H1 (cell line): ENCODE measurements at regions not wholly inside any gene's neighbourhood (a gene's known extent, or its start where the extent isn't known, plus 50 kb on each side); places are given as distances from the start of the nearest gene placed in this dataset.

Source experiments
- CTCF ChIA-PET: fragments of 300-600 bp; sonication (Branson Sonifier 250); formaldehyde crosslinking; loops from one replicate; lab custom pipeline; 2021; ENCODE audit not compliant: partially characterized antibody; lab: Charles Lee
- POLR2A ChIA-PET: fragments of 300-600 bp; sonication (Branson Sonifier 250); formaldehyde crosslinking; loops from one replicate; lab custom pipeline; 2021; ENCODE audit warnings: inconsistent platforms; ENCODE audit not compliant: partially characterized antibody; lab: Charles Lee
- DNase-seq, 2 experiments: peaks; one replicate each; pipeline versions ENCODE4 v3.0.0 to v3.0.0-alpha.2; 2010 to 2022; ENCODE audit warnings: low spot score in 2 of 2, low read depth in 1 of 2, mixed read lengths in 1 of 2
- FAIRE-seq: peaks from 2 replicates; lab custom pipeline; 2011; peaks lifted over from hg19 to GRCh38; lab: Jason Lieb, UNC
- H2AFZ ChIP-seq: 2 replicates; pipeline ENCODE4 v1.8.1; 2012; ENCODE audit warnings: low read length, inconsistent platforms
- H2AK5ac ChIP-seq: 2 replicates; pipeline ENCODE4 v1.6.1; 2013; ENCODE audit warnings: low read depth, low read length
- H2BK120ac ChIP-seq: replicated peaks from 2 replicates; pipeline ENCODE3; 2013; ENCODE audit warnings: low read depth, low read length, inconsistent platforms
- H2BK12ac ChIP-seq: 2 replicates; pipeline ENCODE4 v1.6.1; 2013; ENCODE audit warnings: low read depth, low read length
- H2BK15ac ChIP-seq: 2 replicates; pipeline ENCODE4 v1.6.1; 2013; ENCODE audit warnings: low read length
- H2BK20ac ChIP-seq: 2 replicates; pipeline ENCODE4 v1.6.1; 2013; ENCODE audit warnings: low read length
- H2BK5ac ChIP-seq: 2 replicates; pipeline ENCODE4 v1.6.1; 2013; ENCODE audit warnings: low read depth, low read length
- H3K14ac ChIP-seq: 2 replicates; pipeline ENCODE4 v1.6.1; 2013; ENCODE audit warnings: inconsistent platforms; ENCODE audit not compliant: insufficient read length
- H3K18ac ChIP-seq: 2 replicates; pipeline ENCODE4 v1.6.1; 2013; ENCODE audit warnings: low read length; ENCODE audit errors: extremely low read depth
- H3K23ac ChIP-seq: 2 replicates; pipeline ENCODE4 v1.6.1; 2013; ENCODE audit warnings: inconsistent platforms; ENCODE audit not compliant: insufficient read length
- H3K23me2 ChIP-seq: 2 replicates; pipeline ENCODE4 v1.6.1; 2013; ENCODE audit warnings: low read depth, low read length
- H3K27ac ChIP-seq: 2 replicates; pipeline ENCODE4 v1.6.1; 2011; ENCODE audit warnings: low read depth, low read length, inconsistent platforms
- H3K27me3 ChIP-seq, 4 experiments: replicated peaks in 1 of 4; 1 replicate in 1 of 4; 2 replicates in 3 of 4; pipeline versions ENCODE4 v1.6.1 to v1.8.1; 2011 to 2013; ENCODE audit warnings: low read length in 3 of 4, mild to moderate bottlenecking in 3 of 4, inconsistent platforms in 2 of 4, mixed read lengths in 2 of 4, moderate library complexity in 1 of 4; ENCODE audit not compliant: control insufficient read depth in 3 of 4, insufficient read depth in 3 of 4; ENCODE audit errors: extremely low read depth in 1 of 4
- H3K36me3 ChIP-seq, 4 experiments: 2 replicates each; pipeline versions ENCODE4 v1.6.1 to v1.8.1; 2011 to 2013; ENCODE audit warnings: mild to moderate bottlenecking in 4 of 4, low read length in 3 of 4, moderate library complexity in 2 of 4, control low read depth in 1 of 4, inconsistent platforms in 1 of 4; ENCODE audit not compliant: insufficient read depth in 4 of 4, control insufficient read depth in 2 of 4
- H3K4ac ChIP-seq: replicated peaks from 2 replicates; pipeline ENCODE3; 2013; ENCODE audit warnings: low read length, low read depth, mixed read lengths, inconsistent platforms; ENCODE audit not compliant: insufficient read length
- H3K4me1 ChIP-seq, 4 experiments: replicated peaks in 1 of 4; 1 replicate in 1 of 4; 2 replicates in 3 of 4; pipeline versions ENCODE4 v1.6.1 to v1.8.1; 2011 to 2013; ENCODE audit warnings: low read length in 3 of 4, inconsistent platforms in 2 of 4, mixed read lengths in 1 of 4; ENCODE audit not compliant: insufficient read depth in 4 of 4, control insufficient read depth in 3 of 4
- H3K4me2 ChIP-seq, 2 experiments: 2 replicates each; pipeline versions ENCODE4 v1.6.1 to v1.8.1; 2011 to 2013; ENCODE audit warnings: low read depth in 2 of 2, low read length in 2 of 2, control low read depth in 1 of 2, inconsistent platforms in 1 of 2, mild to moderate bottlenecking in 1 of 2; ENCODE audit not compliant: insufficient read depth in 1 of 2
- H3K4me3 ChIP-seq, 4 experiments: fragments of 200-600, 300-600 bp in 1 of 4; sonication (generic), shearing (Covaris generic), sonication (Bioruptor Twin) in 1 of 4; 2 replicates each; pipeline versions ENCODE4 v1.5.1 to v1.8.1; 2011 to 2016; ENCODE audit warnings: low read length in 4 of 4, low read depth in 3 of 4, control low read depth in 2 of 4, inconsistent platforms in 2 of 4, mild to moderate bottlenecking in 2 of 4, mixed read lengths in 1 of 4, moderate library complexity in 1 of 4; ENCODE audit not compliant: insufficient read depth in 2 of 4; ENCODE audit errors: extremely low read depth in 1 of 4
- H3K56ac ChIP-seq: replicated peaks from 2 replicates; pipeline ENCODE3; 2013; ENCODE audit warnings: low read depth, mild to moderate bottlenecking, mixed read lengths, low read length, inconsistent platforms; ENCODE audit not compliant: insufficient read length
- H3K79me1 ChIP-seq: 2 replicates; pipeline ENCODE4 v1.6.1; 2013; ENCODE audit warnings: low read depth, low read length, control low read depth
- H3K79me2 ChIP-seq, 2 experiments: 2 replicates each; pipeline versions ENCODE4 v1.6.1 to v1.8.1; 2012 to 2013; ENCODE audit warnings: low read length in 2 of 2, mild to moderate bottlenecking in 2 of 2, inconsistent platforms in 1 of 2; ENCODE audit not compliant: insufficient read depth in 2 of 2, control insufficient read depth in 1 of 2
- H3K9ac ChIP-seq, 4 experiments: replicated peaks in 1 of 4; 1 replicate in 1 of 4; 2 replicates in 3 of 4; pipeline versions ENCODE4 v1.6.1 to v1.8.1; 2011 to 2013; ENCODE audit warnings: low read depth in 3 of 4, low read length in 3 of 4, control low read depth in 2 of 4, mild to moderate bottlenecking in 2 of 4, moderate library complexity in 2 of 4, inconsistent platforms in 1 of 4; ENCODE audit errors: extremely low read depth in 1 of 4
- H3K9me3 ChIP-seq, 2 experiments: 2 replicates each; pipeline versions ENCODE4 v1.6.1 to v1.8.1; 2012 to 2013; ENCODE audit warnings: mild to moderate bottlenecking in 2 of 2, moderate library complexity in 2 of 2, control low read depth in 1 of 2, inconsistent platforms in 1 of 2, low read depth in 1 of 2, low read length in 1 of 2, mixed read lengths in 1 of 2; ENCODE audit not compliant: insufficient read depth in 2 of 2
- H4K20me1 ChIP-seq, 2 experiments: replicated peaks in 1 of 2; 2 replicates each; pipeline versions ENCODE3 to v1.8.1; 2011 to 2013; ENCODE audit warnings: inconsistent platforms in 2 of 2, low read length in 2 of 2, mild to moderate bottlenecking in 1 of 2; ENCODE audit not compliant: insufficient read depth in 2 of 2, control insufficient read depth in 1 of 2
- H4K5ac ChIP-seq: 2 replicates; pipeline ENCODE4 v1.6.1; 2013; ENCODE audit warnings: low read length, low read depth, mixed read lengths, inconsistent platforms; ENCODE audit not compliant: insufficient read length
- H4K8ac ChIP-seq: 2 replicates; pipeline ENCODE4 v1.8.0; 2013; ENCODE audit warnings: mild to moderate bottlenecking, moderate library complexity, low read length, inconsistent platforms; ENCODE audit not compliant: insufficient read depth; ENCODE audit errors: extremely low read depth
- H4K91ac ChIP-seq: replicated peaks from 2 replicates; pipeline ENCODE3; 2013; ENCODE audit warnings: low read length, mixed read lengths, inconsistent platforms; ENCODE audit not compliant: insufficient read length
- POLR2AphosphoS5 ChIP-seq: IDR thresholded peaks from 2 replicates; pipeline ENCODE4 v1.6.1; 2011; ENCODE audit warnings: low read depth, low read length
- WGBS, 2 experiments: shearing (Covaris generic) in 1 of 2; methylation state at CpG; one replicate each; pipeline versions ENCODE4 v1.1.6 to v1.1.7; 2013 to 2015; ENCODE audit warnings: low lambda C conversion rate in 2 of 2, mixed read lengths in 2 of 2, inconsistent platforms in 1 of 2, low coverage in 1 of 2, missing lambda C conversion rate in 1 of 2; ENCODE audit not compliant: insufficient replicate concordance in 2 of 2, insufficient coverage in 1 of 2, insufficient read length in 1 of 2; ENCODE audit errors: extremely low coverage in 1 of 2, missing lambda C conversion rate in 1 of 2; 5-methylcytosine and 5-hydroxymethylcytosine counted together

DNA sequence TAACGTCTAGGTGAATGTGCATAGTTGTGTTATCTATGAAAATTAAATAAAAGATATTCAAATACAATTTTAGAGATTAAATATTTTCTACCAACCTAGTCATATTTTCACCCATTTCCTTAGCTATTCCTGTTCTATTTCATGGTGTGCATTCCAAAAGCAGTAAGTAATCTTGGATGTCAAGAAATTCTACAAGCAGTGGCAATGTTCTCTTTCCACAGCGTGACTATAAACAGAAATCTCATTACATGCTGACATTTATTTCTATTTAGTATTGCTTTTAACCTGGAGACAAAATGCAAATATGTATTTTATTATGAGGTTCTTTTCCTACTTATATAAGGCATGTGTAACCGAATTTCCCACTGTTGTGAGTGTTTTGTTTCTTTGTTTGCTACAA is 510.0 kb downstream of the ACTL7B start:
- no peak overlapping the region for H3K23ac ChIP-seq
- no peak overlapping the region for H2BK12ac ChIP-seq
- no peak overlapping the region for H4K5ac ChIP-seq
- H3K23me2 ChIP-seq: no peaks in the 10 kb centered on the region
- no peak overlapping the region for H4K91ac ChIP-seq
- ChIA-PET POLR2A (no interaction called here), CTCF (interaction anchor here (2.3 kb wide), 1 partner anchor 13 kb away, joined by 9 read pairs; no protein-coding TSS in a partner anchor)
- no peak overlapping the region for H2BK5ac ChIP-seq
- no peak overlapping the region for H3K18ac ChIP-seq
- no peaks in the 10 kb centered on the region for H3K36me3 ChIP-seq
- H3K27ac ChIP-seq: no peak overlapping the region
- H3K79me1 ChIP-seq: no peaks in the 10 kb centered on the region
- no peak overlapping the region for H3K9ac ChIP-seq
- H3K4me2 ChIP-seq: no peak overlapping the region
- 90% methylated on average over 3 of the region's 3 CpGs; no CpG with 5 or more reads in 1 of the 2 experiments for WGBS, 2 experiments
- FAIRE-seq: no peak
- no peak overlapping the region for H4K8ac ChIP-seq
- H3K4me3 ChIP-seq: no peak overlapping the region
- TF ChIP-seq POLR2AphosphoS5: no peak
- no peaks in the 10 kb centered on the region for H3K4me1 ChIP-seq
- no peak overlapping the region for H3K14ac ChIP-seq
- H3K27me3 ChIP-seq: no peaks in the 10 kb centered on the region
- H3K4ac ChIP-seq: no peak overlapping the region
- no peak overlapping the region for H2AFZ ChIP-seq
- H2BK15ac ChIP-seq: no peak overlapping the region
- no peaks in the 10 kb centered on the region for H3K79me2 ChIP-seq
- DNase-seq: no peak
- no peak overlapping the region for H2BK120ac ChIP-seq
- no peak overlapping the region for H2AK5ac ChIP-seq
- H4K20me1 ChIP-seq: no peaks in the 10 kb centered on the region
- H3K9me3 ChIP-seq: no peaks in the 10 kb centered on the region
- H3K56ac ChIP-seq: no peak overlapping the region
- no peak overlapping the region for H2BK20ac ChIP-seq
